Endothelial cell of umbilical vein (primary cell): ENCODE measurements at regions not wholly inside any gene's neighbourhood (a gene's known extent, or its start where the extent isn't known, plus 50 kb on each side); places are given as distances from the start of the nearest gene placed in this dataset.

Experiments used
- BruUV-seq: library from RNA; stranded (reverse); fragments of 400-500 nt; replicated peaks from 2 replicates; lab custom pipeline; 2021; lab: Mats Ljungman, UMichigan
- CTCF ChIA-PET: fragments of 300-600, 350-600 bp; sonication (Branson Sonifier 250); formaldehyde crosslinking; loops from one replicate; lab custom pipeline; 2021; ENCODE audit warnings: antibody characterized with exemption, inconsistent platforms; lab: Charles Lee
- POLR2A ChIA-PET: fragments of 300-600, 350-600 bp; sonication (Branson Sonifier 250); formaldehyde crosslinking; loops from one replicate; lab custom pipeline; 2021; ENCODE audit warnings: antibody characterized with exemption, inconsistent platforms; lab: Charles Lee
- DNase-seq: peaks from one replicate; pipeline ENCODE4 v3.0.0-alpha.2; 2011; ENCODE audit warnings: low read depth, low spot score
- FAIRE-seq: peaks from 2 replicates; lab custom pipeline; 2011; peaks lifted over from hg19 to GRCh38; lab: Jason Lieb, UNC
- H2AFZ ChIP-seq: 2 replicates; pipeline ENCODE4 v1.6.0; 2012; ENCODE audit warnings: low read depth, low read length, control low read depth, inconsistent platforms
- H3K27ac ChIP-seq: 2 replicates; pipeline ENCODE4 v1.5.1; 2011; ENCODE audit warnings: low read depth, mild to moderate bottlenecking, control low read depth, low read length, moderate library complexity; ENCODE audit not compliant: insufficient read depth
- H3K27me3 ChIP-seq, 2 experiments: 2 replicates each; pipeline versions ENCODE4 v1.6.0 to v1.6.1; 2011; ENCODE audit warnings: low read length in 2 of 2, mixed read lengths in 1 of 2; ENCODE audit not compliant: control insufficient read depth in 2 of 2, insufficient read depth in 2 of 2
- H3K36me3 ChIP-seq, 2 experiments: 2 replicates in 1 of 2; 3 replicates in 1 of 2; pipeline ENCODE4 v1.5.1; 2011; ENCODE audit warnings: low read length in 2 of 2, mild to moderate bottlenecking in 1 of 2, moderate library complexity in 1 of 2; ENCODE audit not compliant: control insufficient read depth in 2 of 2, insufficient read depth in 2 of 2; ENCODE audit errors: extremely low read depth in 1 of 2
- H3K4me1 ChIP-seq: 3 replicates; pipeline ENCODE4 v1.5.1; 2011; ENCODE audit warnings: mild to moderate bottlenecking, low read length; ENCODE audit not compliant: control insufficient read depth, insufficient read depth; ENCODE audit errors: extremely low read depth
- H3K4me2 ChIP-seq: 2 replicates; pipeline ENCODE4 v1.6.1; 2011; ENCODE audit warnings: low read length, control low read depth, mixed read lengths; ENCODE audit not compliant: insufficient read depth
- H3K4me3 ChIP-seq, 3 experiments: fragments of 200-600 bp in 1 of 3; sonication (generic), shearing (Covaris generic) in 1 of 3; replicated peaks in 1 of 3; 2 replicates each; pipeline ENCODE4 v1.5.1; 2011 to 2016; ENCODE audit warnings: control low read depth in 3 of 3, low read length in 3 of 3, mild to moderate bottlenecking in 2 of 3, inconsistent platforms in 1 of 3, low read depth in 1 of 3, moderate library complexity in 1 of 3; ENCODE audit not compliant: insufficient read depth in 1 of 3
- H3K79me2 ChIP-seq: 2 replicates; pipeline ENCODE4 v1.6.0; 2012; ENCODE audit warnings: low read length, inconsistent platforms; ENCODE audit not compliant: control insufficient read depth, insufficient read depth
- H3K9ac ChIP-seq: replicated peaks from 2 replicates; pipeline ENCODE3; 2011; ENCODE audit warnings: low read length, control low read depth; ENCODE audit not compliant: insufficient read depth; ENCODE audit errors: extremely low read depth
- H3K9me1 ChIP-seq: replicated peaks from 3 replicates; pipeline ENCODE4 v1.6.0; 2011; ENCODE audit warnings: mild to moderate bottlenecking, low read length; ENCODE audit not compliant: control insufficient read depth, insufficient read depth; ENCODE audit errors: extremely low read depth
- H3K9me3 ChIP-seq: replicated peaks from 2 replicates; pipeline ENCODE4 v1.5.1; 2012; ENCODE audit warnings: low read length, inconsistent platforms; ENCODE audit not compliant: control insufficient read depth, insufficient read depth
- H4K20me1 ChIP-seq: replicated peaks from 2 replicates; pipeline ENCODE3; 2011; ENCODE audit warnings: mild to moderate bottlenecking, low read length; ENCODE audit not compliant: control insufficient read depth, insufficient read depth; ENCODE audit errors: extremely low read depth
- EZH2 ChIP-seq: IDR thresholded peaks from 2 replicates; pipeline ENCODE4 v1.6.1; 2012; ENCODE audit warnings: borderline replicate concordance, low read depth, mild to moderate bottlenecking, moderate library complexity, low read length, inconsistent platforms; ENCODE audit not compliant: severe bottlenecking
- FOS ChIP-seq: IDR thresholded peaks from 2 replicates; pipeline ENCODE4 v1.6.1; 2011; ENCODE audit warnings: mild to moderate bottlenecking, low read length, moderate library complexity, borderline replicate concordance; ENCODE audit not compliant: insufficient read depth
- JUN ChIP-seq: IDR thresholded peaks from 2 replicates; pipeline ENCODE4 v1.6.1; 2011; ENCODE audit warnings: borderline replicate concordance, low read depth; ENCODE audit not compliant: insufficient read length, insufficient read depth
- MYC ChIP-seq: IDR thresholded peaks from one replicate; pipeline ENCODE4 v1.6.1; 2011; ENCODE audit warnings: mild to moderate bottlenecking, low read depth, low read length
- POLR2A ChIP-seq: IDR thresholded peaks from 2 replicates; pipeline ENCODE4 v1.6.1; 2012; ENCODE audit warnings: low read depth, mild to moderate bottlenecking, control low read depth, low read length
- POLR2AphosphoS5 ChIP-seq: IDR thresholded peaks from 2 replicates; pipeline ENCODE4 v1.6.1; 2012; ENCODE audit warnings: low read depth, mild to moderate bottlenecking, control low read depth, low read length, moderate library complexity; ENCODE audit not compliant: insufficient read depth
- dilution Hi-C: fragments of 300-500 bp; cut with MboI; formaldehyde crosslinking; loops from one replicate; pipeline ENCODE4 v1.15.0; 2019; ENCODE audit warnings: low sequenced_read_pairs; ENCODE audit not compliant: extremely low pct_ligation_motif_present
- intact Hi-C: fragments of 100-400 bp; cut with micrococcal nuclease; formaldehyde crosslinking; loops from one replicate; pipeline ENCODE4 v1.10.0; 2022
- TF ChIP-seq, protein P1 (sequence below): IDR thresholded peaks from 2 replicates; pipeline ENCODE4 v1.6.1; 2011; ENCODE audit not compliant: insufficient read depth, insufficient read length
- TF ChIP-seq, protein P2 (sequence below), 2 donors: IDR thresholded peaks; 1 replicate in 1 of 2; 2 replicates in 1 of 2; pipeline ENCODE4 v1.5.1; 2011; ENCODE audit warnings: low read length in 2 of 2, mild to moderate bottlenecking in 2 of 2, moderate library complexity in 2 of 2, control low read depth in 1 of 2, inconsistent platforms in 1 of 2, low read depth in 1 of 2; ENCODE audit not compliant: insufficient read depth in 1 of 2; ENCODE audit errors: extremely low read depth in 1 of 2

DNA sequence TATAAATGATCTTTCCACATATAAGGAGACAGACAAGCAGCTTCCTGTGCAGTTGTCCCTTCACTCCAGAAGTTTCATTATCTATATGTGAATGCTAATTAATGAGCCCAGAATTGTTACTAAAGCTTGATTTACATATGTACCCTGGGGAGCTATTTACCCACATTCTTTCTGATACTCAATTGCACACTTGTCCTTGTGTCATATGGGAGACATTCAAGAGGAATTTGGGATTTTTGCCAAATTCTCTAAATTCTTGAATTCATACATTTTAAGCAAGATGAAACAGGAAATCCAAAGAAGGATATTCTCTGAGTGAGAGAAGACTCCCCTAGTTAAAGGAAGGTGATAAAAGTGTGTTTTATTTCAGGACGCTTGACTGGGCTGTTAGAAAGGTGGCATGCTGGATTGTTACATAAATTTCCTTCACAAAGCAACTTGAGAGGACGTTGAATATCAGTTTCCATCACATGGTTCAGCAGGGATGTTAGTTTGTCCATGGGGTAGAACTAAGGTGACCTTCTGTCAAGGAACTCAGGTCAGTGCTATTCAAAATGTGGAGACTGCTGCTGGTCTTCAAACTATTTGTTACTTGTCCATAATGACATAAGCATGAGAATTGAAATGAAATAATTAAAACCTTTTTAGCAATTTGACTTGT is 368.2 kb downstream of the IRS1 start:
- Histone ChIP-seq H3K36me3 (no peaks in the 10 kb centered on the region), H3K4me3 (no peak overlapping the region), H3K4me2 (no peak overlapping the region), H3K79me2 (no peaks in the 10 kb centered on the region), H3K27ac (no peak overlapping the region), H3K27me3 (no peaks in the 10 kb centered on the region), H3K9ac (no peak overlapping the region), H3K9me3 (no peaks in the 10 kb centered on the region), H2AFZ (no peak overlapping the region), H4K20me1 (no peaks in the 10 kb centered on the region), H3K9me1 (no peaks in the 10 kb centered on the region), H3K4me1 (no peaks in the 10 kb centered on the region)
- dilution Hi-C loops: no loop called here
- POLR2A ChIA-PET: no interaction called here
- FAIRE-seq: no peak
- intact Hi-C loops: no loop called here
- no TSS peak for BruUV-seq
- DNase-seq: no peak
- no peak for TF ChIP-seq JUN
- CTCF ChIA-PET: no interaction called here

DNA sequence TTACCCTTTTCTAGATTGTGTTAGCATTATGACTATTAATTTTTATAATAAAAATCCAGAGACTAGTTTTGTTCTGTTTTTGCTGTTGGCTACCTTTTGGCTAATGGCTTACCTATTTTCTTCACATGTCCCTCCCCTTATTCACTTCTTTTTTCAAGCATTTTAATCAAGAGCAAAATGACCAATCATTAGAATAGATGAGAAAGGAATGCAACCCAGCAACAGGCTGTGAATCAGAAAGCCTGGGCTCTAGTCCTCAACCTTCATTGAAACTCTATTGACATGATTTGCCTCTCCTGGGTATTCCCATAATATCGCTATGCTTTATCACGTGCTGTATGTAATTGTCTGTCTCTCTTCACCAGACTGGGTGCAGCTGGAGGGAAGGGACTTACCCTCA is 370.1 kb downstream of the IRS1 start:
- no peak overlapping the region for H3K9ac ChIP-seq
- dilution Hi-C loops: no loop called here
- TF ChIP-seq, protein P1, sequence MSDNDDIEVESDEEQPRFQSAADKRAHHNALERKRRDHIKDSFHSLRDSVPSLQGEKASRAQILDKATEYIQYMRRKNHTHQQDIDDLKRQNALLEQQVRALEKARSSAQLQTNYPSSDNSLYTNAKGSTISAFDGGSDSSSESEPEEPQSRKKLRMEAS: no peak
- TF ChIP-seq FOS (no peak), MYC (no peak), EZH2 (no peak), JUN (no peak), POLR2AphosphoS5 (no peak), POLR2A (no peak)
- TF ChIP-seq, protein P2, sequence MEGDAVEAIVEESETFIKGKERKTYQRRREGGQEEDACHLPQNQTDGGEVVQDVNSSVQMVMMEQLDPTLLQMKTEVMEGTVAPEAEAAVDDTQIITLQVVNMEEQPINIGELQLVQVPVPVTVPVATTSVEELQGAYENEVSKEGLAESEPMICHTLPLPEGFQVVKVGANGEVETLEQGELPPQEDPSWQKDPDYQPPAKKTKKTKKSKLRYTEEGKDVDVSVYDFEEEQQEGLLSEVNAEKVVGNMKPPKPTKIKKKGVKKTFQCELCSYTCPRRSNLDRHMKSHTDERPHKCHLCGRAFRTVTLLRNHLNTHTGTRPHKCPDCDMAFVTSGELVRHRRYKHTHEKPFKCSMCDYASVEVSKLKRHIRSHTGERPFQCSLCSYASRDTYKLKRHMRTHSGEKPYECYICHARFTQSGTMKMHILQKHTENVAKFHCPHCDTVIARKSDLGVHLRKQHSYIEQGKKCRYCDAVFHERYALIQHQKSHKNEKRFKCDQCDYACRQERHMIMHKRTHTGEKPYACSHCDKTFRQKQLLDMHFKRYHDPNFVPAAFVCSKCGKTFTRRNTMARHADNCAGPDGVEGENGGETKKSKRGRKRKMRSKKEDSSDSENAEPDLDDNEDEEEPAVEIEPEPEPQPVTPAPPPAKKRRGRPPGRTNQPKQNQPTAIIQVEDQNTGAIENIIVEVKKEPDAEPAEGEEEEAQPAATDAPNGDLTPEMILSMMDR (IDR thresholded peaks at IDR 0.05; ENCODE audit: extremely low read depth in 1 of 2, insufficient read depth in 1 of 2, low read depth in 1 of 2, low read length in 2 of 2): no peak
- no peak overlapping the region for H3K27ac ChIP-seq
- intact Hi-C loops: no loop called here
- ChIA-PET POLR2A (no interaction called here), CTCF (no interaction called here)
- FAIRE-seq: no peak
- no peaks in the 10 kb centered on the region for H4K20me1 ChIP-seq
- H3K79me2 ChIP-seq: no peaks in the 10 kb centered on the region
- H3K36me3 ChIP-seq: no peaks in the 10 kb centered on the region
- H3K9me3 ChIP-seq: no peaks in the 10 kb centered on the region
- H3K27me3 ChIP-seq: no peaks in the 10 kb centered on the region
- DNase-seq: no peak
- H2AFZ ChIP-seq: no peak overlapping the region
- no peaks in the 10 kb centered on the region for H3K4me1 ChIP-seq
- no peak overlapping the region for H3K4me3 ChIP-seq
- no peak overlapping the region for H3K4me2 ChIP-seq
- BruUV-seq: no TSS peak
- no peaks in the 10 kb centered on the region for H3K9me1 ChIP-seq
